Progenitor cell of endocrine pancreas (in vitro differentiated cells): ENCODE measurements at regions not wholly inside any gene's neighbourhood (a gene's known extent, or its start where the extent isn't known, plus 50 kb on each side); places are given as distances from the start of the nearest gene placed in this dataset.
A peak's percentile ranks its signal among the peaks of the same experiment; 100 is the strongest.
"Not testable (repeated sequence)": the region's sequence is repeated elsewhere in the genome, so short reads cannot be mapped to it uniquely, and the experiment has no call there.

Source experiments
- DNase-seq: peaks from one replicate; pipeline ENCODE4 v3.0.0; 2021; ENCODE audit warnings: low spot score; ENCODE audit not compliant: unreplicated experiment
- H3K27ac Mint-ChIP-seq: 2 replicates; pipeline ENCODE4 v1.8.0; 2021; ENCODE audit warnings: mild to moderate bottlenecking, moderate library complexity, mixed read lengths
- H3K27me3 Mint-ChIP-seq: 2 replicates; pipeline ENCODE4 v1.8.0; 2021; ENCODE audit warnings: mixed read lengths
- H3K36me3 Mint-ChIP-seq: 2 replicates; pipeline ENCODE4 v1.8.0; 2022; ENCODE audit warnings: mixed read lengths; ENCODE audit not compliant: insufficient read depth
- H3K4me1 Mint-ChIP-seq: 2 replicates; pipeline ENCODE4 v1.8.0; 2021; ENCODE audit warnings: low read depth, mixed read lengths
- H3K4me3 Mint-ChIP-seq: 2 replicates; pipeline ENCODE4 v1.8.0; 2021; ENCODE audit warnings: low read depth, mild to moderate bottlenecking, moderate library complexity, mixed read lengths
- H3K9me3 Mint-ChIP-seq: 2 replicates; pipeline ENCODE4 v1.8.0; 2021; ENCODE audit warnings: low read depth, mixed read lengths
- TF ChIP-seq, protein P1 (sequence below): fragments of 200-600 bp; sonication (generic); IDR thresholded peaks from one replicate; pipeline ENCODE4 v1.5.0; 2021; ENCODE audit warnings: antibody characterized with exemption, mild to moderate bottlenecking; ENCODE audit not compliant: unreplicated experiment

DNA sequence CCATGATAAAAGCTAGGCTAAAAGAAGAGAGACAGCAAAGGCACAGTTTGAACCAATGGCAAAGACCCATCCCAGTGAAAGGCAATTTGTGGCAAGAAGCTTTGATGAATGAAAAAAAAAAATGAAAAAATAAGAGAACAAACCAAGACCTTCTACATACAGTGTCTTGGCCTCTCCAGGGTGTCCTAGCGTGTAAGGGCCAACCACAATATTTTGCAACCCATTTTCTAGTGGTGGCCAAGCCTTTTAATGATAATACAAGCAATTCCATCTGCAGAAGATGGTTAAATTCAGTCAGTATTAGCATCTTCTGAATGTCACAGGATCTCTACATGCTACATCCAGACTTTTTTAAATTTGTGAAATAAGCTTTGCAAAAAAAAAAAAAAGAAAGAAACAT lies 270.4 kb downstream of the LRATD1 start:
- Mint-ChIP-seq H3K4me1 (peaks cover 11% of the 10 kb centered on the region), H3K9me3 (peaks cover 4% of the 10 kb centered on the region), H3K27me3 (no peaks in the 10 kb centered on the region), H3K4me3 (no peak overlapping the region), H3K36me3 (no peaks in the 10 kb centered on the region), H3K27ac (no peak overlapping the region)
- DNase-seq, result no peak
- TF ChIP-seq, protein P1, sequence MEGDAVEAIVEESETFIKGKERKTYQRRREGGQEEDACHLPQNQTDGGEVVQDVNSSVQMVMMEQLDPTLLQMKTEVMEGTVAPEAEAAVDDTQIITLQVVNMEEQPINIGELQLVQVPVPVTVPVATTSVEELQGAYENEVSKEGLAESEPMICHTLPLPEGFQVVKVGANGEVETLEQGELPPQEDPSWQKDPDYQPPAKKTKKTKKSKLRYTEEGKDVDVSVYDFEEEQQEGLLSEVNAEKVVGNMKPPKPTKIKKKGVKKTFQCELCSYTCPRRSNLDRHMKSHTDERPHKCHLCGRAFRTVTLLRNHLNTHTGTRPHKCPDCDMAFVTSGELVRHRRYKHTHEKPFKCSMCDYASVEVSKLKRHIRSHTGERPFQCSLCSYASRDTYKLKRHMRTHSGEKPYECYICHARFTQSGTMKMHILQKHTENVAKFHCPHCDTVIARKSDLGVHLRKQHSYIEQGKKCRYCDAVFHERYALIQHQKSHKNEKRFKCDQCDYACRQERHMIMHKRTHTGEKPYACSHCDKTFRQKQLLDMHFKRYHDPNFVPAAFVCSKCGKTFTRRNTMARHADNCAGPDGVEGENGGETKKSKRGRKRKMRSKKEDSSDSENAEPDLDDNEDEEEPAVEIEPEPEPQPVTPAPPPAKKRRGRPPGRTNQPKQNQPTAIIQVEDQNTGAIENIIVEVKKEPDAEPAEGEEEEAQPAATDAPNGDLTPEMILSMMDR, result no peak

DNA sequence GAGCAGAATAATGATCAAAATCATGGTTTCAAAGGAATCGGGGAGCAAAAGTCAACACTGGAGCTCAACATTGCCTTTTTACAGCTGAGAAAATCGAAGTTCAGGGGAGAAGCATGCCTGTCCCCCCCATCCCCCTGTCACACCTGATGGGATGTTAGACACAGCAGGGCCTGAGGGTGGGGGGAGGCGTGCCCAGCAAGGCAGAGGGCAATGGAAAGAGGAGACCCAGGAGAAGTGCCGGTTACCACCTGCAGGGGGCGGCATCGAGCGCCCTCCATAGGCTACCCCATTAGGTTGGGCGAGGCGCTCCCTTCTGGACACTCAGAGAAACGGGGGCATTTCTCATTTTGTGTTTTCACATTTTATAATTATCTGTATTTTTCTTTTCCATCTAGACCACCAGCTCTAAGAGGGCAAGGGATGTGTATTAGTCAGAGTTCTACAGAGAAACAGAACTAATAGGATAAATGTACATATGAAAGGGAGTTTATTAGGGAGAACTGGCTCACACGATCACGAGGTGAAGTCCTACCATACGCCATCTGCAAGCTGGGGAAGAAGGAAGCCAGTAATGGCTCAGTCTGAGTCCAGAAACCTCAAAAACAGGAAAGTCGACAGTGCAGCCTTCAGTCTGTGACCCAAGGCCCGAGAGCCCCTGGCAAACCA lies 271.3 kb downstream of the LRATD1 start:
- Mint-ChIP-seq H3K9me3 (peaks cover under 1% of the 10 kb centered on the region), H3K27me3 (no peaks in the 10 kb centered on the region), H3K4me1 (peaks cover 11% of the 10 kb centered on the region), H3K27ac (peak overlapping the region; percentile 19), H3K36me3 (no peaks in the 10 kb centered on the region), H3K4me3 (no peak overlapping the region)
- peak; percentile 10 for DNase-seq
- TF ChIP-seq, protein P1, result peak; percentile 65

DNA sequence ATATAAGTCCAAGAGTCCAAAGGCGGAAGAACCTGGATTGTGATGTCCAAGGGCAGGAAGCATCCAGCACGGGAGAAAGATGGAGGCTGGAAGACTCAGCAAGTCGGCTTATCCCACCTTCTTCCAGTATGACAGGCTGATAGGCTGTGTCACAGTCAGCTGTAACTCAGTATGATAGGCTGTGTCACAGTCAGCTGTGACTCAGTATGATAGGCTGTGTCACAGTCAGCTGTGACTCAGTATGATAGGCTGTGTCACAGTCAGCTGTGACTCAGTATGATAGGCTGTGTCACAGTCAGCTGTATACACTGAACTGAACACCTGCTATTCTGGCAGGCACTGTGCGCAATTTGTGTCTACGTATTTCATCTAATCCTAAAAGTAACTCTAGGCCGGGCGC lies 271.9 kb downstream of the LRATD1 start:
- not testable (repeated sequence) for H3K9me3 Mint-ChIP-seq, H3K27me3 Mint-ChIP-seq, H3K27ac Mint-ChIP-seq, H3K4me3 Mint-ChIP-seq, H3K36me3 Mint-ChIP-seq, DNase-seq
- H3K4me1 Mint-ChIP-seq, result peaks cover 11% of the 10 kb centered on the region

DNA sequence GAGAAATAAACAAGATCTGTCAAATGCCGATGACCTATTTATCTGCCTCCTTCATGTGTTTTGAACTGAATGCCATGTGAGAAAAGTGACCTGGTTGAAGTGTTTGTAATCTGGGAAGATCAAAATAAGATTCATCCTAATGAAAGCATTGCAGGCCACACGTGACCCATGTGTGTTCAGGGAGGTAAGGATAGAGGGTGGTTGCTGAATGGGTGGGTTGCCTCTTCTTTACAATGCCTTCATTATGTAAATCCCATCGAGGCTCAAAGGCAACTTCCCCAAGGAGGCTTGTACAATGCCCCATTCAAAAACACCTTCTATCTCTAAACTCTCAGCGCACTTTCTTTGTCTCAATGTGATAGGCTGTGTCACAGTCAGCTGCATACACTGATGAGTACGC lies 273.1 kb downstream of the LRATD1 start:
- H3K4me1 Mint-ChIP-seq, result peaks cover 9% of the 10 kb centered on the region
- TF ChIP-seq, protein P1, result no peak
- H3K4me3 Mint-ChIP-seq, result no peak overlapping the region
- no peaks in the 10 kb centered on the region for H3K9me3 Mint-ChIP-seq
- DNase-seq, result no peak
- no peak overlapping the region for H3K27ac Mint-ChIP-seq
- no peaks in the 10 kb centered on the region for H3K36me3 Mint-ChIP-seq
- no peaks in the 10 kb centered on the region for H3K27me3 Mint-ChIP-seq

DNA sequence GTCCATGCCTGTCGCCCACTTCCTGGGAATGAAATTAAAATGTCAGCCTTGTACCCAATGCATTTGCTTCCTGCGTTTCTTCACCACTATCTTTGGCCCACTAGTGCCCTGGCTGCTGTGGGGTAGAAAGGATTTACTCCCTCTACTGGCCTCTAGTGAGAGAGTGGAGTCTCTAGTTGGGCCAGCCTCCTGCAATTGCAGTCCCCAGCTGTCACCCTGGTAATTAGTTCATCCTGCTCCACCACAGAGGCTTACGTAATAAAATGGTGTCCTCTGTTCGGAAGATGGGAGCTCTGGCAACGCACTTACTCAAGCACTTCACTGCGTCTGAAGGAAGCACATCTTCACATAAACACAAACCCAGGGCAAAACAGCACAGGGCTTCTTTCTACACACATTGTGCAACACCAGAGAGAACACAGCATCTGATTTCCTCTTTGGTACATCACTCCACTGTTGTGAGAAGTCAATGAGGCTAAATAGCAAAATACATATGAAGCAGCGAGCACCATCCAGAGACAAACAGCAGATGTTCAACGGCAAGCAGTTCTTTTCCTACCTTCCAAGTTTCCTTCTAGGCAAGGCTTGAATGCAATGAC lies 274.6 kb downstream of the LRATD1 start:
- Mint-ChIP-seq H3K36me3 (no peaks in the 10 kb centered on the region), H3K4me1 (peaks cover 9% of the 10 kb centered on the region), H3K27ac (no peak overlapping the region), H3K9me3 (no peaks in the 10 kb centered on the region), H3K27me3 (no peaks in the 10 kb centered on the region), H3K4me3 (no peak overlapping the region)
- TF ChIP-seq, protein P1, result no peak
- no peak for DNase-seq

DNA sequence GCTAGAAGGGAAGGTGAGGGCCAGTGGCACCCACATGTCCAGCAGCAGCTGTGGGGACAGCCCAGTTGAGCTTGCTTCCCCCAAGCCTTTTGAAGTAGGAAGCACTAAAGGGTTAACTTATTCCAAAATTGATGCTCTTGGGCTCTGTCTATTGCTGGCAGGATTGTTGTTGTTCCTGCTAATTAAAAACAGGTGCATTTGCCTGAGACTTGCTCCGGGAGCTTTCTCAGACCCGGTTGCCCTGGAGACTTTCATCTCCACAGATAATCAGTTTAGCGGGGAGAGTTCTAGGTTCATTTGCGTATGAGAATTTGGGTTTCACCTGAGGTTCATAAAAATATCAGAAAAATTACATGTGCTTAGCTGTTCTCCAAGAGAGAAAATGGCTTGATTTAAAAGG lies 277.3 kb downstream of the LRATD1 start:
- Mint-ChIP-seq H3K4me3 (no peak overlapping the region), H3K4me1 (peaks cover 15% of the 10 kb centered on the region), H3K27ac (no peak overlapping the region)

More for the DNA sequence above, 277.3 kb downstream of the LRATD1 start:
- no peak for DNase-seq
- Mint-ChIP-seq H3K36me3 (no peaks in the 10 kb centered on the region), H3K9me3 (peaks cover 8% of the 10 kb centered on the region), H3K27me3 (no peaks in the 10 kb centered on the region)
- TF ChIP-seq, protein P1, result no peak
